ENCODE measurements at regions not wholly inside any gene's neighbourhood (a gene's known extent, or its start where the extent isn't known, plus 50 kb on each side); places are given as distances from the start of the nearest gene placed in this dataset.

DNA sequence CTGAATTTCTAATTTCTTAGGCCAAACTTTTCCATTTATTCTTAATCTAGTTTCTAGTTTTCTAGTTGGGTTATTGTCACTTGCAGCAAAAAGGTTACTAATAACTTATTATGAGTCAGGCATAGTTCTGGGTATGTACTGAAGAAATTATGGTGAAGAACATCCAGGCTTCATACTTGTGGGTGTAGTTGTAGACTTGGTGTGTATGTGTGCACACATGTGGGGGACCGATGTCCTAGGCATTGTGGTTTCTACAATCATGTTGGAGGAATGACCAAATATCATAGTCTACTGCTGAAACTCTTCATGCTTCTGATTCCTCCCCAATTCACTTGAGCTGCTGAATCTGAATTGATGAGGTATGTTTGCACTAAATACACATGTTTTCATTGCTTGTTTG is 141.2 kb downstream of the PMAIP1 start:
- TF ChIP-seq CTCF (IDR thresholded peaks at IDR 0.05; ENCODE audit: poor library complexity): no peak
- TF ChIP-seq EZH2 (IDR thresholded peaks at IDR 0.05; ENCODE audit: borderline replicate concordance): no peak
